ENCODE measurements at regions not wholly inside any gene's neighbourhood (a gene's known extent, or its start where the extent isn't known, plus 50 kb on each side); places are given as distances from the start of the nearest gene placed in this dataset.

DNA sequence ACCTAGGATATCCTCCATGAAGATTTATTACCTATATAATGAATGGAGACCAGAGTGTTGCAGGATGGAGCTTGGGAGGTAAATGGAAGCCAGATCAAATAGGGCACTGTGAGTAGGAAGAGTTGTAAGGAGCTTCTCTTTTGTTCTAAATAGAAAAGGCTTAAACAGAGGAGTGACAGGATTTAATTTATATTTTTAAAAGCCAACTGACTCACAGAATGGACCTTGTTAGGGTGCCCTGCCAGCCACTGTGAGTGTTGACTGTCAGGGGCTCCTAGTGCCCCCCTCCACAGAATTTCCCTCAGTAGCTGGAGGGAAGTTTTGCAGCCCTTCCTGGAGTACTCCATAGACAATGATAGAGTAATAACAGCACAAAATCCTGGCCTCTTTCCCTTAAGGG is 547.5 kb downstream of the MCTP2 start:
- H3K4me1 ChIP-seq, result no peaks in the 10 kb centered on the region
- no peak for DNase-seq
- no peaks in the 10 kb centered on the region for H3K27me3 ChIP-seq
- H3K36me3 ChIP-seq, result no peaks in the 10 kb centered on the region
- intact Hi-C loops (cut with DNase I), result no loop called here
- H3K9me3 ChIP-seq, result no peaks in the 10 kb centered on the region
- no peak overlapping the region for H3K4me3 ChIP-seq
- no peak overlapping the region for H3K27ac ChIP-seq
- no peak for TF ChIP-seq POLR2A (IDR thresholded peaks at IDR 0.05)
- TF ChIP-seq, protein P1, sequence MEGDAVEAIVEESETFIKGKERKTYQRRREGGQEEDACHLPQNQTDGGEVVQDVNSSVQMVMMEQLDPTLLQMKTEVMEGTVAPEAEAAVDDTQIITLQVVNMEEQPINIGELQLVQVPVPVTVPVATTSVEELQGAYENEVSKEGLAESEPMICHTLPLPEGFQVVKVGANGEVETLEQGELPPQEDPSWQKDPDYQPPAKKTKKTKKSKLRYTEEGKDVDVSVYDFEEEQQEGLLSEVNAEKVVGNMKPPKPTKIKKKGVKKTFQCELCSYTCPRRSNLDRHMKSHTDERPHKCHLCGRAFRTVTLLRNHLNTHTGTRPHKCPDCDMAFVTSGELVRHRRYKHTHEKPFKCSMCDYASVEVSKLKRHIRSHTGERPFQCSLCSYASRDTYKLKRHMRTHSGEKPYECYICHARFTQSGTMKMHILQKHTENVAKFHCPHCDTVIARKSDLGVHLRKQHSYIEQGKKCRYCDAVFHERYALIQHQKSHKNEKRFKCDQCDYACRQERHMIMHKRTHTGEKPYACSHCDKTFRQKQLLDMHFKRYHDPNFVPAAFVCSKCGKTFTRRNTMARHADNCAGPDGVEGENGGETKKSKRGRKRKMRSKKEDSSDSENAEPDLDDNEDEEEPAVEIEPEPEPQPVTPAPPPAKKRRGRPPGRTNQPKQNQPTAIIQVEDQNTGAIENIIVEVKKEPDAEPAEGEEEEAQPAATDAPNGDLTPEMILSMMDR (IDR thresholded peaks at IDR 0.05), result no peak

DNA sequence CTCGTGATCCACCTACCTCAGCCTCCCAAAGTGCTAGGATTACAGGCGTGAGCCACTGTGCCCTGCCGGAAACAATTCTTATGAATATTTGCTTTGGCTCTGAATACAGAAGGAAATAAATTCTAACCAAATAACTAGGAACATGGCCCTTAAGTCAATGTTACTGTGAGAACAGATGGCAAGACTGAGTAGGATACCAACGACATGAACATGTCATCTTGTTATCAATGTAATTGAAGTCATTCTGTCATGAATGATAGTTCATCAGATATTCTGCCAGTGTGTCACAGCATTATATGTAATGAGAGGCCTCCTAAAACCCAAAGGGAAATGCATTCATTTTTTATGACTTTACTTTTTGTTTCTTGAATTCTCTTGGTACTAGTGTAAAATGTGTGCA is 548.8 kb downstream of the MCTP2 start:
- WGBS, 2 donors, result 84 to 94% methylated on average over 2 to 3 of the region's 4 CpGs
- Histone ChIP-seq H3K36me3 (no peaks in the 10 kb centered on the region), H3K27me3 (no peaks in the 10 kb centered on the region), H3K4me1 (no peaks in the 10 kb centered on the region), H3K4me3 (no peak overlapping the region), H3K9me3 (no peaks in the 10 kb centered on the region), H3K27ac (no peak overlapping the region)
- intact Hi-C loops (cut with DNase I), result no loop called here
- TF ChIP-seq, protein P1 (IDR thresholded peaks at IDR 0.05), result no peak
- no peak for TF ChIP-seq POLR2A (IDR thresholded peaks at IDR 0.05)
- no peak for DNase-seq

DNA sequence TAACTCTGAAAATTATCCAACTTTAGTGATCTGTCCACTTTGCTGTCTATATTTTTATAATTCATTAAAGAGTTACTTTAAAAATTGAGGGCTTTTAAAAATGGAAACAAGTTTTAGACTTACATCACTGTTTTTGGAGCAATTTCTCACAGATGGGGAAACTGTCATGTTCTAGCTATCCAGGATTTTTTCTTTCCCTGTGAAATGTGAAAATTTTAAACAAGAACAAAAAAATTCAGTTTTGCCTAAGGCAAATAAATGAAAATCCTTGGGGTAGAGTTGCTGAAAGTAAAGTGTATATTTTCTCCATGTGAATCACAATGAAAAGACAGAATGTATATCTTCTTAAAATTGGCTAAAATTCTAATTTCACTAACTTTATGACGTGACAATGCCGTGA is 553.7 kb downstream of the MCTP2 start:
- Histone ChIP-seq H3K36me3 (no peaks in the 10 kb centered on the region), H3K4me1 (no peaks in the 10 kb centered on the region), H3K9me3 (no peaks in the 10 kb centered on the region), H3K27ac (no peak overlapping the region), H3K27me3 (no peaks in the 10 kb centered on the region), H3K4me3 (no peak overlapping the region)
- intact Hi-C loops (cut with DNase I), result no loop called here
- no peak for DNase-seq
- TF ChIP-seq, protein P1 (IDR thresholded peaks at IDR 0.05), result no peak
- TF ChIP-seq POLR2A (IDR thresholded peaks at IDR 0.05), result no peak
- WGBS, 2 donors, result 82 to 91% methylated on average over 2 of the region's 2 CpGs

DNA sequence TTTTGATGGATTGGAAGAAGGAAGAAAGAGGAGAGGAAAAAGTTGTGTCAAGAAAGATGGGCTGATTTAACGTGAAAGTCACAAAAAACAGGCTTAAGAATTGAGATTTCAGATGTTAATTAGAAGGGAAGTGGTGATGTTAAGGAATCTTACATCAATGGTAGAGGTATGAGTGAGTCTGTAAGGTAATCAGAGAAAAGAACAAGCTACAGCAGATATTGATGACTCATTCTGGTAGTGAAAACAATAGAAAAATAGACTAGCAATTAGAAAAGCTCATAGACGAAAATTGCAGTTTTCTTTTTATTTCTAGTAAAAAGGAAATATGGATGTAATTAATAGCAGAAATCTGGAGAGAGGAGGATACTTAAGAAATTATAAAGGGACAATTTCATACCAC is 559.6 kb downstream of the MCTP2 start:
- no peaks in the 10 kb centered on the region for H3K4me1 ChIP-seq
- no peak for DNase-seq
- peaks cover 0 to 3% (median 0%) of the 10 kb centered on the region in 4 donors for H3K27me3 ChIP-seq
- 25 to 41% methylated on average over 2 of the region's 2 CpGs for WGBS, 2 donors
- no peaks in the 10 kb centered on the region for H3K36me3 ChIP-seq
- TF ChIP-seq, protein P1 (IDR thresholded peaks at IDR 0.05), result no peak
- TF ChIP-seq POLR2A (IDR thresholded peaks at IDR 0.05), result no peak
- intact Hi-C loops (cut with DNase I), result no loop called here
- no peak overlapping the region for H3K27ac ChIP-seq
- H3K9me3 ChIP-seq, result no peaks in the 10 kb centered on the region
- H3K4me3 ChIP-seq, result no peak overlapping the region

DNA sequence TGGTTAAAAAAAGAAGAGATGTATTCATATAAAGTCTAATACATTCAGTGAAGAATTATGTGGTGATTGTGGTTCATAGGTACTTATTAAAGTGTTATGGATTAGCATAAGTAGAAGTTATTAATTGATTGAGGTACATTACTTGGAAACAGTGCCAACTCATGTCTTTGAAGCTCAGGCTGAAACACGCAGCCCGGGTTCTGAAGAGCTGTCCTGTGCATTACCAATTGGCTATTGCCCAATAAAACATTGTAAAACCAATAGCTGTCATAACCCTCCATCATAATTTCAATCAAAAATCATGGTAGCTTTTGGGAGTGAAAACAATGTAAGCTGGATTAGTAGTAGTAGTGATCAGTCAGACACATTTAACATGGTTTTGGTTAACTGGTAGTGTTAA is 560.1 kb downstream of the MCTP2 start:
- TF ChIP-seq POLR2A (IDR thresholded peaks at IDR 0.05), result no peak
- TF ChIP-seq, protein P1 (IDR thresholded peaks at IDR 0.05), result no peak
- no peaks in the 10 kb centered on the region for H3K4me1 ChIP-seq
- no peak overlapping the region for H3K4me3 ChIP-seq
- no peak for DNase-seq
- no peaks in the 10 kb centered on the region for H3K36me3 ChIP-seq
- intact Hi-C loops (cut with DNase I), result no loop called here
- H3K9me3 ChIP-seq, result no peaks in the 10 kb centered on the region
- WGBS, 2 donors, result 54 to 66% methylated on average over 2 of the region's 2 CpGs
- H3K27ac ChIP-seq, result no peak overlapping the region
- peaks cover 0 to 3% (median 0%) of the 10 kb centered on the region in 4 donors for H3K27me3 ChIP-seq
